GM23338 (cell line): ENCODE measurements at regions not wholly inside any gene's neighbourhood (a gene's known extent, or its start where the extent isn't known, plus 50 kb on each side); places are given as distances from the start of the nearest gene placed in this dataset.

Experiments
- ATAC-seq: fragments of 200-7000 bp; cut with Tn5 transposase; 3 replicates; pipeline ENCODE4 v1.9.1; 2020
- DNase-seq: peaks from one replicate; pipeline ENCODE4 v3.0.0-alpha.2; 2015; ENCODE audit warnings: low spot score
- H2AFZ ChIP-seq: fragments of 200-600 bp; sonication (generic); 2 replicates; pipeline ENCODE4 v1.8.0; 2016; ENCODE audit warnings: antibody characterized with exemption, mild to moderate bottlenecking, moderate library complexity
- H3F3A ChIP-seq: fragments of 200-600 bp; sonication (generic); replicated peaks from 2 replicates; pipeline ENCODE4 v1.8.0; 2017; ENCODE audit warnings: antibody characterized with exemption, mixed run types, low read depth
- H3K27ac ChIP-seq: fragments of 200-600 bp; sonication (generic); 2 replicates; pipeline ENCODE4 v1.6.1; 2016; ENCODE audit warnings: low read depth
- H3K27me3 ChIP-seq: fragments of 200-600 bp; sonication (generic); 2 replicates; pipeline ENCODE4 v1.8.0; 2016; ENCODE audit warnings: mild to moderate bottlenecking, mixed run types, moderate library complexity; ENCODE audit not compliant: insufficient read depth
- H3K36me3 ChIP-seq: fragments of 200-600 bp; sonication (generic); 2 replicates; pipeline ENCODE4 v1.8.0; 2016; ENCODE audit warnings: mild to moderate bottlenecking; ENCODE audit not compliant: insufficient read depth
- H3K4me1 ChIP-seq: fragments of 200-600 bp; sonication (generic); 2 replicates; pipeline ENCODE4 v1.8.0; 2016; ENCODE audit warnings: mild to moderate bottlenecking, moderate library complexity; ENCODE audit not compliant: insufficient read depth
- H3K4me2 ChIP-seq: fragments of 200-600 bp; sonication (generic); 2 replicates; pipeline ENCODE4 v1.7.1; 2017; ENCODE audit warnings: mixed run types
- H3K4me3 ChIP-seq: fragments of 200-600 bp; sonication (generic); 2 replicates; pipeline ENCODE4 v1.6.1; 2016; ENCODE audit warnings: mixed run types
- H3K79me2 ChIP-seq: fragments of 200-600 bp; sonication (generic); replicated peaks from 2 replicates; pipeline ENCODE4 v1.8.0; 2017; ENCODE audit warnings: mild to moderate bottlenecking; ENCODE audit not compliant: insufficient read depth
- H3K9me2 ChIP-seq: fragments of 200-600 bp; sonication (generic); 2 replicates; pipeline ENCODE4 v1.8.0; 2017; ENCODE audit not compliant: insufficient read depth
- H4K20me1 ChIP-seq: fragments of 200-600 bp; sonication (generic); replicated peaks from 2 replicates; pipeline ENCODE4 v1.8.0; 2017; ENCODE audit warnings: mild to moderate bottlenecking; ENCODE audit not compliant: insufficient read depth
- H3K27ac Mint-ChIP-seq: 2 replicates; pipeline ENCODE4 v1.8.0; 2020; ENCODE audit warnings: inconsistent platforms, mild to moderate bottlenecking, moderate library complexity, mixed read lengths
- H3K27me3 Mint-ChIP-seq: 3 replicates; pipeline ENCODE4 v1.8.0; 2022; ENCODE audit warnings: low read depth, mild to moderate bottlenecking, moderate library complexity, mixed read lengths, inconsistent platforms; ENCODE audit not compliant: insufficient read depth, poor library complexity
- H3K36me3 Mint-ChIP-seq: 3 replicates; pipeline ENCODE4 v1.8.0; 2021; ENCODE audit warnings: low read depth, mild to moderate bottlenecking, inconsistent platforms, moderate library complexity, mixed read lengths
- H3K4me1 Mint-ChIP-seq: 3 replicates; pipeline ENCODE4 v1.8.0; 2020; ENCODE audit warnings: mild to moderate bottlenecking, inconsistent platforms, mixed read lengths
- H3K4me3 Mint-ChIP-seq: 3 replicates; pipeline ENCODE4 v1.8.0; 2021; ENCODE audit warnings: moderate library complexity, mild to moderate bottlenecking, inconsistent platforms, mixed read lengths
- H3K9me3 Mint-ChIP-seq: 3 replicates; pipeline ENCODE4 v1.8.0; 2020; ENCODE audit warnings: moderate library complexity, mild to moderate bottlenecking, inconsistent platforms, mixed read lengths
- ETS1 ChIP-seq: IDR thresholded peaks from 2 replicates; pipeline ENCODE4 v1.6.1; 2016; ENCODE audit warnings: antibody characterized with exemption
- EZH2phosphoT487 ChIP-seq: fragments of 200-600 bp; sonication (generic); IDR thresholded peaks from one replicate; pipeline ENCODE4 v1.8.1; 2018; ENCODE audit warnings: antibody characterized with exemption; ENCODE audit not compliant: unreplicated experiment
- JUNB ChIP-seq: IDR thresholded peaks from one replicate; pipeline ENCODE4 v1.6.1; 2016; ENCODE audit warnings: antibody characterized with exemption; ENCODE audit not compliant: unreplicated experiment
- ZNF114 ChIP-seq: fragments of 250-450 bp; sonication (Bioruptor Pico); IDR thresholded peaks from 2 replicates; pipeline ENCODE4 v1.5.0; 2020; ENCODE audit warnings: mild to moderate bottlenecking, moderate library complexity
- ZNF331 ChIP-seq: fragments of 250-450 bp; sonication (Bioruptor Pico); IDR thresholded peaks from 2 replicates; pipeline ENCODE4 v1.5.0; 2020; ENCODE audit warnings: low read depth, mild to moderate bottlenecking, moderate library complexity
- TF ChIP-seq, protein P1 (sequence below): fragments of 250-450 bp; sonication (Bioruptor Pico); IDR thresholded peaks from 2 replicates; pipeline ENCODE4 v1.5.0; 2020; ENCODE audit warnings: mild to moderate bottlenecking, moderate library complexity

DNA sequence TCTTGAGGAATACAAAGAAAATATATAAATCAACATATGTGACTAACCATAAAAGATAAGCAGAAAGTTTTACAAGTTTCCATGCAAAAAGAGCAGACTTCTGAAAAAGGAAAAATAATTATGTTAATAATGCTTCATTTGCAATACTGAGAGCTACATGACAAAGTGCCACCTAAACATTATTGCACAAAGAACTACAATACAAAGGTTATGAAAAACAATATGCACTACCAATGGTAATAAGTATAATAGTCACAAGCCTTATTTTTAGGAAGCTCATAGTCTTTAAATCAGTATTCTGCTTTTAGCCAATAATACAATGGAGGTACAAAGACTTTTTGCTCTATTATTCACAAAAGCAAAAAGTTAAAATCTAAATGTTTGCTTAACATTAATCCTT lies 411.2 kb downstream of the TLL1 start (continued):
- TF ChIP-seq, protein P1, sequence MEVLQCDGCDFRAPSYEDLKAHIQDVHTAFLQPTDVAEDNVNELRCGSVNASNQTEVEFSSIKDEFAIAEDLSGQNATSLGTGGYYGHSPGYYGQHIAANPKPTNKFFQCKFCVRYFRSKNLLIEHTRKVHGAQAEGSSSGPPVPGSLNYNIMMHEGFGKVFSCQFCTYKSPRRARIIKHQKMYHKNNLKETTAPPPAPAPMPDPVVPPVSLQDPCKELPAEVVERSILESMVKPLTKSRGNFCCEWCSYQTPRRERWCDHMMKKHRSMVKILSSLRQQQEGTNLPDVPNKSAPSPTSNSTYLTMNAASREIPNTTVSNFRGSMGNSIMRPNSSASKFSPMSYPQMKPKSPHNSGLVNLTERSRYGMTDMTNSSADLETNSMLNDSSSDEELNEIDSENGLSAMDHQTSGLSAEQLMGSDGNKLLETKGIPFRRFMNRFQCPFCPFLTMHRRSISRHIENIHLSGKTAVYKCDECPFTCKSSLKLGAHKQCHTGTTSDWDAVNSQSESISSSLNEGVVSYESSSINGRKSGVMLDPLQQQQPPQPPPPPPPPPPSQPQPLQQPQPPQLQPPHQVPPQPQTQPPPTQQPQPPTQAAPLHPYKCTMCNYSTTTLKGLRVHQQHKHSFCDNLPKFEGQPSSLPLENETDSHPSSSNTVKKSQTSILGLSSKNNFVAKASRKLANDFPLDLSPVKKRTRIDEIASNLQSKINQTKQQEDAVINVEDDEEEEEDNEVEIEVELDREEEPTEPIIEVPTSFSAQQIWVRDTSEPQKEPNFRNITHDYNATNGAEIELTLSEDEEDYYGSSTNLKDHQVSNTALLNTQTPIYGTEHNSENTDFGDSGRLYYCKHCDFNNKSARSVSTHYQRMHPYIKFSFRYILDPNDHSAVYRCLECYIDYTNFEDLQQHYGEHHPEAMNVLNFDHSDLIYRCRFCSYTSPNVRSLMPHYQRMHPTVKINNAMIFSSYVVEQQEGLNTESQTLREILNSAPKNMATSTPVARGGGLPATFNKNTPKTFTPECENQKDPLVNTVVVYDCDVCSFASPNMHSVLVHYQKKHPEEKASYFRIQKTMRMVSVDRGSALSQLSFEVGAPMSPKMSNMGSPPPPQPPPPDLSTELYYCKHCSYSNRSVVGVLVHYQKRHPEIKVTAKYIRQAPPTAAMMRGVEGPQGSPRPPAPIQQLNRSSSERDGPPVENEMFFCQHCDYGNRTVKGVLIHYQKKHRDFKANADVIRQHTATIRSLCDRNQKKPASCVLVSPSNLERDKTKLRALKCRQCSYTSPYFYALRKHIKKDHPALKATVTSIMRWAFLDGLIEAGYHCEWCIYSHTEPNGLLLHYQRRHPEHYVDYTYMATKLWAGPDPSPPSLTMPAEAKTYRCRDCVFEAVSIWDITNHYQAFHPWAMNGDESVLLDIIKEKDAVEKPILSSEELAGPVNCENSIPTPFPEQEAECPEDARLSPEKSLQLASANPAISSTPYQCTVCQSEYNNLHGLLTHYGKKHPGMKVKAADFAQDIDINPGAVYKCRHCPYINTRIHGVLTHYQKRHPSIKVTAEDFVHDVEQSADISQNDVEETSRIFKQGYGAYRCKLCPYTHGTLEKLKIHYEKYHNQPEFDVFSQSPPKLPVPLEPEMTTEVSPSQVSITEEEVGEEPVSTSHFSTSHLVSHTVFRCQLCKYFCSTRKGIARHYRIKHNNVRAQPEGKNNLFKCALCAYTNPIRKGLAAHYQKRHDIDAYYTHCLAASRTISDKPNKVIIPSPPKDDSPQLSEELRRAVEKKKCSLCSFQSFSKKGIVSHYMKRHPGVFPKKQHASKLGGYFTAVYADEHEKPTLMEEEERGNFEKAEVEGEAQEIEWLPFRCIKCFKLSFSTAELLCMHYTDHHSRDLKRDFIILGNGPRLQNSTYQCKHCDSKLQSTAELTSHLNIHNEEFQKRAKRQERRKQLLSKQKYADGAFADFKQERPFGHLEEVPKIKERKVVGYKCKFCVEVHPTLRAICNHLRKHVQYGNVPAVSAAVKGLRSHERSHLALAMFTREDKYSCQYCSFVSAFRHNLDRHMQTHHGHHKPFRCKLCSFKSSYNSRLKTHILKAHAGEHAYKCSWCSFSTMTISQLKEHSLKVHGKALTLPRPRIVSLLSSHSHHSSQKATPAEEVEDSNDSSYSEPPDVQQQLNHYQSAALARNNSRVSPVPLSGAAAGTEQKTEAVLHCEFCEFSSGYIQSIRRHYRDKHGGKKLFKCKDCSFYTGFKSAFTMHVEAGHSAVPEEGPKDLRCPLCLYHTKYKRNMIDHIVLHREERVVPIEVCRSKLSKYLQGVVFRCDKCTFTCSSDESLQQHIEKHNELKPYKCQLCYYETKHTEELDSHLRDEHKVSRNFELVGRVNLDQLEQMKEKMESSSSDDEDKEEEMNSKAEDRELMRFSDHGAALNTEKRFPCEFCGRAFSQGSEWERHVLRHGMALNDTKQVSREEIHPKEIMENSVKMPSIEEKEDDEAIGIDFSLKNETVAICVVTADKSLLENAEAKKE (CRISPR knock-in tag) = no peak
- no peak for TF ChIP-seq EZH2phosphoT487
- no peak for TF ChIP-seq ETS1
- TF ChIP-seq ZNF331 (CRISPR knock-in tag) = no peak

GRCh38 chr4:166290426-166290825 lies 417.4 kb downstream of the TLL1 start:
- H3K79me2 ChIP-seq = no peaks in the 10 kb centered on the region
- no peak overlapping the region for H3K4me3 ChIP-seq
- H3K27me3 ChIP-seq = no peaks in the 10 kb centered on the region
- no peak overlapping the region for H2AFZ ChIP-seq
- no peaks in the 10 kb centered on the region for H3K4me1 Mint-ChIP-seq
- ATAC-seq = no peak
- TF ChIP-seq JUNB (no peak), ETS1 (no peak), ZNF114 (CRISPR knock-in tag) (no peak), EZH2phosphoT487 (no peak)
- no peaks in the 10 kb centered on the region for H3K9me3 Mint-ChIP-seq
- H3K4me2 ChIP-seq = no peak overlapping the region
- no peak overlapping the region for H3K27ac ChIP-seq
- no peak overlapping the region for H3K27ac Mint-ChIP-seq
- no peaks in the 10 kb centered on the region for H3K9me2 ChIP-seq
- H3K4me3 Mint-ChIP-seq = no peak overlapping the region
- no peaks in the 10 kb centered on the region for H4K20me1 ChIP-seq
- H3K36me3 Mint-ChIP-seq = no peaks in the 10 kb centered on the region
- no peaks in the 10 kb centered on the region for H3K27me3 Mint-ChIP-seq
- no peaks in the 10 kb centered on the region for H3K36me3 ChIP-seq
- no peaks in the 10 kb centered on the region for H3K4me1 ChIP-seq
- no peaks in the 10 kb centered on the region for H3F3A ChIP-seq
- no peak for DNase-seq
